Fibroblast of lung (primary cell): ENCODE measurements at regions not wholly inside any gene's neighbourhood (a gene's known extent, or its start where the extent isn't known, plus 50 kb on each side); places are given as distances from the start of the nearest gene placed in this dataset.

ENCODE experiments used
- CTCF ChIP-seq, 2 donors: IDR thresholded peaks in 1 of 2; conservative IDR thresholded peaks in 1 of 2; 1 replicate in 1 of 2; 2 replicates in 1 of 2; pipeline ENCODE4 v1.5.1; 2011 to 2012; ENCODE audit warnings: low read length in 2 of 2, control low read depth in 1 of 2, inconsistent platforms in 1 of 2, low read depth in 1 of 2, mild to moderate bottlenecking in 1 of 2
- EZH2 ChIP-seq: IDR thresholded peaks from 2 replicates; pipeline ENCODE4 v1.5.1; 2012; ENCODE audit warnings: low read length, control low read depth, mild to moderate bottlenecking; ENCODE audit errors: missing control alignments

GRCh38 chr3:152516216-152516615, 247.5 kb downstream of the MBNL1 start:
- TF ChIP-seq EZH2 (no peak), CTCF (conservative IDR thresholded peaks at IDR 0.05 in 1 of 2, IDR thresholded peaks at IDR 0.05 in 1 of 2; ENCODE audit: low read depth in 1 of 2, low read length in 2 of 2) (no peak)
